ENCODE measurements at regions not wholly inside any gene's neighbourhood (a gene's known extent, or its start where the extent isn't known, plus 50 kb on each side); places are given as distances from the start of the nearest gene placed in this dataset.

DNA sequence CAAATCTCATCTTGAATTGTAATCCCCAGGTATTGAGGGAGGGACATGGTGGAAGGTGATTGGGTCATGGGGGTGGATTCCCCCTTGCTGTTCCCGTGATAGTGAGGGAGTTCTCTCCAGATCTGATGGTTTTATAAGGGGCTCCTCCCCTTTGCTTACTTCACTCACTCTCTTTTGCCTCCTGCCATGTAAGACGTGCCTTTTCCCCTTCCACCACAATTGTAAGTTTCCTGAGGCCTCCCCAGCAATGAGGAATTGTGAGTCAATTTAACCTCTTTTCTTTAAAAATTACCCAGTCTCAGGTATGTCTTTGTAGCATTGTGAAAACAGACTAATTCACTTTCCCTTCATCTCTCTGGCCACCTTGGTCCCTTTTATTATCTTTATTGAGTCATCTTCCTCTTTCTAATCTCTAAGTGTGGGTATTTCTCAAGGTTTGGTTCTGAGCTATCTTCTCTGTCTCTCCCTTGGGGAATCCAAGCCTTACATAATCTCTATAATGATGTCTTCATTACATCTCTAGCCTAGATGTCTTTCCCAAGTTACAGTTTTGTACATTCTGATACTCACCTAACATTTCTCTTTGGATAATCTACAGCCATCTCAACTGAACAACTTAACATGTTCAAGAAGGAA lies 99.1 kb upstream of the JCAD start:
- Histone ChIP-seq H3K9ac (ENCODE audit: low read length) (no peak overlapping the region), H3K36me3 (ENCODE audit: insufficient read depth, low read length) (no peaks in the 10 kb centered on the region), H3K79me2 (replicated peaks; ENCODE audit: insufficient read depth, low read length) (no peaks in the 10 kb centered on the region), H2AFZ (ENCODE audit: low read depth, low read length) (no peak overlapping the region), H3K4me2 (ENCODE audit: low read length) (no peak overlapping the region), H3K4me3 (ENCODE audit: low read length) (no peak overlapping the region), H3K9me3 (ENCODE audit: low read length) (no peaks in the 10 kb centered on the region), H3K9me2 (ENCODE audit: insufficient read depth, low read length) (no peaks in the 10 kb centered on the region), H4K20me1 (ENCODE audit: insufficient read depth) (no peaks in the 10 kb centered on the region), H3K27me3 (ENCODE audit: insufficient read depth, low read depth, low read length) (no peaks in the 10 kb centered on the region), H3K27ac (ENCODE audit: low read length) (no peak overlapping the region), H3F3A (ENCODE audit: insufficient read depth, low read length, poor library complexity, severe bottlenecking) (no peaks in the 10 kb centered on the region)
- TF ChIP-seq, protein P1, sequence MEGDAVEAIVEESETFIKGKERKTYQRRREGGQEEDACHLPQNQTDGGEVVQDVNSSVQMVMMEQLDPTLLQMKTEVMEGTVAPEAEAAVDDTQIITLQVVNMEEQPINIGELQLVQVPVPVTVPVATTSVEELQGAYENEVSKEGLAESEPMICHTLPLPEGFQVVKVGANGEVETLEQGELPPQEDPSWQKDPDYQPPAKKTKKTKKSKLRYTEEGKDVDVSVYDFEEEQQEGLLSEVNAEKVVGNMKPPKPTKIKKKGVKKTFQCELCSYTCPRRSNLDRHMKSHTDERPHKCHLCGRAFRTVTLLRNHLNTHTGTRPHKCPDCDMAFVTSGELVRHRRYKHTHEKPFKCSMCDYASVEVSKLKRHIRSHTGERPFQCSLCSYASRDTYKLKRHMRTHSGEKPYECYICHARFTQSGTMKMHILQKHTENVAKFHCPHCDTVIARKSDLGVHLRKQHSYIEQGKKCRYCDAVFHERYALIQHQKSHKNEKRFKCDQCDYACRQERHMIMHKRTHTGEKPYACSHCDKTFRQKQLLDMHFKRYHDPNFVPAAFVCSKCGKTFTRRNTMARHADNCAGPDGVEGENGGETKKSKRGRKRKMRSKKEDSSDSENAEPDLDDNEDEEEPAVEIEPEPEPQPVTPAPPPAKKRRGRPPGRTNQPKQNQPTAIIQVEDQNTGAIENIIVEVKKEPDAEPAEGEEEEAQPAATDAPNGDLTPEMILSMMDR (IDR thresholded peaks at IDR 0.05; ENCODE audit: poor library complexity, severe bottlenecking), result no peak
- TF ChIP-seq SMC3 (conservative IDR thresholded peaks at IDR 0.05; ENCODE audit: poor library complexity) (no peak), EP300 (conservative IDR thresholded peaks at IDR 0.05; ENCODE audit: poor library complexity, severe bottlenecking) (no peak), RAD21 (conservative IDR thresholded peaks at IDR 0.05) (no peak), EZH2 (IDR thresholded peaks at IDR 0.05; ENCODE audit: borderline replicate concordance, insufficient read depth, low read length, poor library complexity, severe bottlenecking) (no peak), TAF1 (IDR thresholded peaks at IDR 0.05; ENCODE audit: low read depth) (no peak), POLR2AphosphoS5 (IDR thresholded peaks at IDR 0.05) (no peak)
- TF ChIP-seq, protein P2, sequence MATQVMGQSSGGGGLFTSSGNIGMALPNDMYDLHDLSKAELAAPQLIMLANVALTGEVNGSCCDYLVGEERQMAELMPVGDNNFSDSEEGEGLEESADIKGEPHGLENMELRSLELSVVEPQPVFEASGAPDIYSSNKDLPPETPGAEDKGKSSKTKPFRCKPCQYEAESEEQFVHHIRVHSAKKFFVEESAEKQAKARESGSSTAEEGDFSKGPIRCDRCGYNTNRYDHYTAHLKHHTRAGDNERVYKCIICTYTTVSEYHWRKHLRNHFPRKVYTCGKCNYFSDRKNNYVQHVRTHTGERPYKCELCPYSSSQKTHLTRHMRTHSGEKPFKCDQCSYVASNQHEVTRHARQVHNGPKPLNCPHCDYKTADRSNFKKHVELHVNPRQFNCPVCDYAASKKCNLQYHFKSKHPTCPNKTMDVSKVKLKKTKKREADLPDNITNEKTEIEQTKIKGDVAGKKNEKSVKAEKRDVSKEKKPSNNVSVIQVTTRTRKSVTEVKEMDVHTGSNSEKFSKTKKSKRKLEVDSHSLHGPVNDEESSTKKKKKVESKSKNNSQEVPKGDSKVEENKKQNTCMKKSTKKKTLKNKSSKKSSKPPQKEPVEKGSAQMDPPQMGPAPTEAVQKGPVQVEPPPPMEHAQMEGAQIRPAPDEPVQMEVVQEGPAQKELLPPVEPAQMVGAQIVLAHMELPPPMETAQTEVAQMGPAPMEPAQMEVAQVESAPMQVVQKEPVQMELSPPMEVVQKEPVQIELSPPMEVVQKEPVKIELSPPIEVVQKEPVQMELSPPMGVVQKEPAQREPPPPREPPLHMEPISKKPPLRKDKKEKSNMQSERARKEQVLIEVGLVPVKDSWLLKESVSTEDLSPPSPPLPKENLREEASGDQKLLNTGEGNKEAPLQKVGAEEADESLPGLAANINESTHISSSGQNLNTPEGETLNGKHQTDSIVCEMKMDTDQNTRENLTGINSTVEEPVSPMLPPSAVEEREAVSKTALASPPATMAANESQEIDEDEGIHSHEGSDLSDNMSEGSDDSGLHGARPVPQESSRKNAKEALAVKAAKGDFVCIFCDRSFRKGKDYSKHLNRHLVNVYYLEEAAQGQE (IDR thresholded peaks at IDR 0.05; ENCODE audit: borderline replicate concordance), result no peak

DNA sequence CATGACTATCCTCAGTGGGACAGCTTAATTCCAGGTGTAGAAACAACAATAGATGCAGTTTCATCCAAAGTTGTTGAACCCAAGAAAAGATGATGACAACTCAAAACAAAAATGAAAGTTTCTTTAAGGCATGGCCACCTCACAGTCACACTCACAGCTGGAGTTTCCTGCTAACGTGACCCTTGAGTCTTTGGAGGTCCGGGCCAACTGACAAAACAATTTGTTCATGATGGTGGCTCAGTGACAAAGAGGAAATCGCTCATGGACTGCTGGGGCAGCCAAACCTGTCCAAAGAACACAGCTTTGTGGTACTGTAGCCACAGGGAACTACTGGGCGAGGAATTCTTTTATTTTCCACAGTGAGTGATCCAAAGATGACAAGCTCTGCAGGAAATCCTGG lies 96.0 kb upstream of the JCAD start:
- H3K27me3 ChIP-seq (ENCODE audit: insufficient read depth, low read depth, low read length), result no peaks in the 10 kb centered on the region
- no peak overlapping the region for H3K9ac ChIP-seq (ENCODE audit: low read length)
- no peaks in the 10 kb centered on the region for H3K36me3 ChIP-seq (ENCODE audit: insufficient read depth, low read length)
- H3K79me2 ChIP-seq (replicated peaks; ENCODE audit: insufficient read depth, low read length), result no peaks in the 10 kb centered on the region
- H4K20me1 ChIP-seq (ENCODE audit: insufficient read depth), result no peaks in the 10 kb centered on the region
- H3K4me3 ChIP-seq (ENCODE audit: low read length), result no peak overlapping the region
- no peaks in the 10 kb centered on the region for H3K9me3 ChIP-seq (ENCODE audit: low read length)
- H3K4me2 ChIP-seq (ENCODE audit: low read length), result no peak overlapping the region
- H2AFZ ChIP-seq (ENCODE audit: low read depth, low read length), result no peak overlapping the region
- no peaks in the 10 kb centered on the region for H3F3A ChIP-seq (ENCODE audit: insufficient read depth, low read length, poor library complexity, severe bottlenecking)
- TF ChIP-seq, protein P2 (IDR thresholded peaks at IDR 0.05; ENCODE audit: borderline replicate concordance), result no peak
- no peak for TF ChIP-seq RAD21 (conservative IDR thresholded peaks at IDR 0.05)
- TF ChIP-seq MXI1 (conservative IDR thresholded peaks at IDR 0.05; ENCODE audit: poor library complexity, severe bottlenecking), result no peak
- no peak for TF ChIP-seq EZH2 (IDR thresholded peaks at IDR 0.05; ENCODE audit: borderline replicate concordance, insufficient read depth, low read length, poor library complexity, severe bottlenecking)
- no peak for TF ChIP-seq TAF1 (IDR thresholded peaks at IDR 0.05; ENCODE audit: low read depth)
- TF ChIP-seq, protein P1 (IDR thresholded peaks at IDR 0.05; ENCODE audit: poor library complexity, severe bottlenecking), result no peak
- no peak for TF ChIP-seq SMC3 (conservative IDR thresholded peaks at IDR 0.05; ENCODE audit: poor library complexity)
- no peak for TF ChIP-seq EP300 (conservative IDR thresholded peaks at IDR 0.05; ENCODE audit: poor library complexity, severe bottlenecking)
- TF ChIP-seq POLR2AphosphoS5 (IDR thresholded peaks at IDR 0.05), result no peak
- no peaks in the 10 kb centered on the region for H3K9me2 ChIP-seq (ENCODE audit: insufficient read depth, low read length)
- no peak overlapping the region for H3K27ac ChIP-seq (ENCODE audit: low read length)
